IPS-NIHi7 (cell line): ENCODE measurements at regions not wholly inside any gene's neighbourhood (a gene's known extent, or its start where the extent isn't known, plus 50 kb on each side); places are given as distances from the start of the nearest gene placed in this dataset.
A peak's percentile ranks its signal among the peaks of the same experiment; 100 is the strongest.
"Not testable (repeated sequence)": the region's sequence is repeated elsewhere in the genome, so short reads cannot be mapped to it uniquely, and the experiment has no call there.

Source experiments
- DNase-seq: peaks from one replicate; pipeline ENCODE4 v3.0.0; 2012; ENCODE audit warnings: mixed read lengths; ENCODE audit errors: extremely low spot score

DNA sequence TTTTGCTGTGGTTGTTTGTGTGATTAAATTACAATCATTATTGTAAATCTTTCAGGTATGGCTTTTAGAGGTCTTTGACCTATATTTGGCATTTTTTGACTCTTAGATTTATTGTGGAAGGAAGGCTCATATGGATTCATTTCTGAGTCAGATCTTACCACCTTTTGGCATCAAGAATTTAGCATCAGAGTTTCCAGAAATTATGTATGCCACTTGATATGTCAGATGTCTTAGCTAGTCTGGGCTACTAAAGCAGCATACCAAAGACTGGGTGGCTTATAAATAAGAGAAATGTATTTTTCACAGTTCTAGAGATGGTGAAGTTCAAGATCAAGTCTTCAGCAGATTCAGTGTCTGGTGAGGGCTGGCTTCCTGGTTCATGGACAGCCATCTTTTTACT is 129.5 kb upstream of the PZP start:
- no peak for DNase-seq

DNA sequence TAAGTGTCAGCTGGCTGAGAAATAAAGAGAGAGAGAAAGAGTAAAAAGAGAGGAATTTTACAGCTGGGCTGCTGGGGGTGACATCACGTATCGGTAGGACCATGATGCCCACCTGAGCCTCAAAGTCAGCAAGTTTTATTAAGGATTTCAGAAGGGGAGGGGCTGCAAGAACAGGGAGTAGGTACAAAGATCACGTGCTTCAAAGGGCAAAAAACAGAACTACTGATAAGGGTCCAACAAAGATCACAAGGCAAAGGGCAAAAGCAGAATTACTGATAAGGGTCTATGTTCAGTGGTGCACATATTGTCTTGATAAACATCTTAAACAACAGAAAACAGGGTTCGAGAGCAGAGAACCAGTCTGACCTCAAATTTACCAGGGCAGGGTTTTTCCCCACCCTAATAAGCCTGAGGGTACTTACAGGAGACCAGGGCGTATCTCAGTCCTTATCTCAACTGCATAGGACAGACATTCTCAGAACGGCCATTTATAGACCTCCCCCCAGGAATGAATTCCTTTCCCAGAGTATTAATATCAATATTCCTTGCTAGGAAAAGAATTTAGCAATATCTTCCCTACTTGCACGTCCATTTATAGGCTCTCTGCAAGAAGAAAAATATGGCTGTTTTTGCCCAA is 128.3 kb upstream of the PZP start:
- not testable (repeated sequence) for DNase-seq

DNA sequence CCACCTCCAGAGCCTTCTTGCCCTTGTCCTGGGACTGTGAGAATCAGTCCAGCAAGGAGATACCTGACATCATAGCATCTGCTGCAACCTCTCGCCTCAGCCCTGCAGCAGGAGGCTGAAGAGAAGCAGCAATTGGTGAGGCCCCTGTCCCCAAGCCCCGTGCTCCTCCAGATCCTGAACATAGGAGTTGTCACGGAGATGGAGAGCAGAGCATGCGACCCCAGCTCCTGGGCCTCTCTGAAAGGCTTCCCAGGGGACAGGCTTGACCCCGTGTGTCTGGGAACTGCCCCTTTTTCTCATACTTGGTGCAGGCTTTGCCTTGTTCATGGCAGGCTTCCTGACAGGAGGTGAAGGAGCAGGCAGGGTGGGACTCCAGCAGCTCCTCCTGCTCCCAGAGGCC is 127.7 kb upstream of the PZP start:
- DNase-seq = no peak

DNA sequence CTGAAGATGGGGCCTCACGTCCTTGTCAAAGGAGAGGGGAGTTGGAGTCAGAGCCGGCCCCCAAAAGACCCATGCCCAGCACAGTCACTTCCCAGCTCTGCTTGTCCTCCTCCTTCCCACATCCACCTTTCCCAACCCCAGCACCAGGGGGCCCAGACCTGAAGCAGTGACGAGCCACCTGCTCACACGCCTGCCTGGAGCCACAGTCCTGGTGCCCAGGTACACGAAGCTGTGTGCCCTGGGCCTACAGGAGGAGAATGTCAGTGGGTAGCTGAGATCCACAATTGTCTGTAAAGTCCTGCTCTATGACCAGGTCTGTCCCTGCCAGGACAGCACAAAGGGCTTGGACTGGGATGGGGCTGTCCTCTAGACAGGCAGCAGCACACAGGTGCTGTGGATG is 126.8 kb upstream of the PZP start:
- DNase-seq = no peak

- DNase-seq = no peak
These were observed 126.0 kb upstream of the PZP start for GRCh38 chr12:9334041-9334692.

DNA sequence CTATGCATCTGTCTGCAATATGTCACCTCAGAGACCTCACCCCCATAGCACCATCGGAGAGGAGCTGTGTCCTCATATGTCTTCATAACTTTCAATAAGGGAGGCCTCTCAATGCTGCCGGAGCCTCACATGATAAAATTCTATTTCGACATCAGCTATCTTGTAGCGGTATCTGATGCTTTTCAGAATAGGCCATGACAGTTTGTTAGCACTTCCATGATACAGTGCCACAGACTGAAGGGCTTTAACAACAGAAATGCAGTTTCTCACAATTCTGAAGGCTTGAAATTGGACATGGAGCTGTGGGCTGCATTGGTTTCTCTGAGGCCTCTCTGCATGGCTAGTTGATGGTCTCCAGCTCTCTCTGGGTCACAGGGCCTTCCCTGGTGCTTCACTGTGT is 125.0 kb upstream of the PZP start:
- no peak for DNase-seq

GRCh38 chr12:9332564-9332963 is 124.4 kb upstream of the PZP start:
- no peak for DNase-seq

DNA sequence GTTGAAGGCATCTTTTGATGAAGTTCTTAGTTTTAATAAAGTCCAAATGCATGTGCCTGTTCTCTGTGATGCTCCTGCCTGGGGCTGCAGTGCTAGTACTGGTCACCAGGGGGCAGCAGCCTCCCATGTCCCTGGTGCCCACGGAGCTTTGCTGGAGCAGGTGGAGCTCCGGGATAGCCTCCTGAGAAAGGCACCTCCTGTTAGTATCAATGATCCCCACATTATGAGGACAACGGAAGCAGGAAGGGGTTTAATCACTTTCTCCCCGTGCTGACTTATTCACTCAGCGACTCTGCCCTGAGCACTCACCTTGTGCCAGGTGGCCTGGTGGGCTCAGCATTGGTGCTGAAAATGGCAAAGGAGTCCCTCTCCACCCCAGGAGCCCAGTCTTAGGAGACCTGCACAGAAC is 123.0 kb upstream of the PZP start:
- peak; percentile 85 for DNase-seq

GRCh38 chr12:9329019-9329418 is 120.8 kb upstream of the PZP start:
- DNase-seq = no peak

DNA sequence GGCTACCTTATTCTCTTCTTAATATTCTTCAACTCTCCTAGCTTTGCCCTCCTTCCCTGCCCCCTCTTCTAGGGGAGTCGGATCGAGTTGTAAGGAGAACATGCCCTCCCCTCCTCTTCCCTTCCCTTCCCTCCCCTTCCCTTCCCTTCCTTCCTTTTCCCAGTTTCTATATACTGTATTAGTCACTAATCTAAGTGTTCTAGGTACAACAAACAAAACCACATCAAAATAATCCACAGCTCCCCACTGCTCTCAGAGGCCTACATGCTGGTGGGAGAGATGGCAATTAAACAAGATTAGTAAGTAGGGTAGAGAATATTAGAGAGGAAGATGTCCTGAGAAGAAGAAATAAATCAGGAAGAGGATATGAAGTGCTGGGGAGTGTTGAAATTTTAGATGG is 119.9 kb upstream of the PZP start:
- no peak for DNase-seq

GRCh38 chr12:9327320-9327719 is 119.1 kb upstream of the PZP start:
- no peak for DNase-seq

- DNase-seq = not testable (repeated sequence)
These were observed 118.7 kb upstream of the PZP start for GRCh38 chr12:9326849-9327248.

GRCh38 chr12:9326085-9326484 is 117.9 kb upstream of the PZP start:
- no peak for DNase-seq

GRCh38 chr12:9325471-9325870 is 117.3 kb upstream of the PZP start:
- DNase-seq = no peak

GRCh38 chr12:9324782-9325181 is 116.6 kb upstream of the PZP start:
- DNase-seq = no peak

- DNase-seq = no peak
These were observed 115.0 kb upstream of the PZP start for GRCh38 chr12:9323144-9323681.

DNA sequence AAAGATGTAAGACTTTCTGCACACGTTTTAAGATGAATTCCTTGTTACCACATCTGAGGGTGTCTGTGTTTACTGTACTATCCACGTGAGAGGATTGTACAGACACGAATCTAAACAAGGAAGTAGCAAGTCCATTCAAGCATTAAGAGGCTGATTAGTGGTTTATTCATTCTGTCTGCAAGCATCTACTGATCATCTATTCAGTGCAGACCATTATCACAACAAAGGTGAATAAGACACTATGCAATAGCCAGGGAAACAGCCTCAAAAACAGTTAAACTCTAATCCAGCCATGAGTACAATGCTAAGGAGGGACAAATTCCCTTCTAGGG is 111.6 kb upstream of the PZP start:
- DNase-seq = no peak

DNA sequence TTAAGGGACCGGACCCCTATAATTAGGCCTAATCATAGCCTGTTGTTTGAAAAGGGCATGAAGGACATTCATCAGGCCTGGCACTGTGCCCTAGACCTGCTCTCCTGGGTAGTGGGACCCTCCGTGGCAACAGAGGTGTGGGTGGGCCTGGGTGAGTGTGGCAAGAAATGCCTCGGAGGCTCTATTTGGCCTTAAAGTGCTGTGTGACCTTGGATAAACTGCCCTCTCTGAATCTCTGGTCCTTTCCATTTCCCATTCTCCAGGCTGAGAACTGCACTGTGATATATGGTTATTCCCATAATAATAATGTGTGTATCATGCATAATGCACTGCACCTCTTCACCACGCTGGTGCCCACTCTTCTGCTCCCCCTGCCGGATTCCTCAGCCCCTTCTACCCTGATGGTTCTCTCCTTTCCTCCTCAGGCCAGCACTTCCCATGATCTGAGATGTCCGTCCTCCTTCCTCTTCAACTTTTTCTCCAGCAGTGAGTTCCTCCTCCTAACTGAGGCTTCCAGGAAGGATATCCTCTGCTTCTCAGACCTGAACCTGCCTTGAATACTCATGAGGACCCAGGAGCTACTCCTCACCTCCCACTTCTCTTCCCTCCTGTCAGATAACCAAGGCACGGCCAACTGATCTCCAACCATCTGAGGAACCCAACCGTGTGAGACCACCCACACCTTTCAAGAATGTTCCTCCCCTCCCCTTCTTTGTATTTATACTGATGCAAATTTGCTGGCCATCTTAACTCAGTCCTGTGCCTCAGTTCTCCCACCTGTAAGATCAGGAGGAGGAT is 111.0 kb upstream of the PZP start:
- no peak for DNase-seq

DNA sequence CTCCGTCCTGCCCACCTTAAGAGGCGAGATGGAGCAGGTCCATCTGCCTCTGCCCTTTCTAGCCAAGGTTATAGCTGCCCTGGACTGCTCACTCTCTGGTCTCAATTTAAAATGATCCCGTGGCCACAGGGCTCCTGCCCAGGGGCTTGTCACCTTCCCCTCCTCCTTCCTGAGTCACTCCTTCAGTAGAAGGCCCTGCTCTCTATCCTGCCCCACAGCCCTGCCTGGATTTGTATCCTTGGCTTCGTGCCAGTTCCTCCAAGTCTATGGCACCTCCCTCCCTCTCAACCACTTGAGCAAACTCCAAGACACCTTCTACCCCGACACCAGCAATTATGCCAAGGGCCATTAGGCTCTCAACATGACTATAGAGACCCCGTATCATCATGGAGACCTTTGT is 105.3 kb upstream of the PZP start:
- DNase-seq = not testable (repeated sequence)

DNA sequence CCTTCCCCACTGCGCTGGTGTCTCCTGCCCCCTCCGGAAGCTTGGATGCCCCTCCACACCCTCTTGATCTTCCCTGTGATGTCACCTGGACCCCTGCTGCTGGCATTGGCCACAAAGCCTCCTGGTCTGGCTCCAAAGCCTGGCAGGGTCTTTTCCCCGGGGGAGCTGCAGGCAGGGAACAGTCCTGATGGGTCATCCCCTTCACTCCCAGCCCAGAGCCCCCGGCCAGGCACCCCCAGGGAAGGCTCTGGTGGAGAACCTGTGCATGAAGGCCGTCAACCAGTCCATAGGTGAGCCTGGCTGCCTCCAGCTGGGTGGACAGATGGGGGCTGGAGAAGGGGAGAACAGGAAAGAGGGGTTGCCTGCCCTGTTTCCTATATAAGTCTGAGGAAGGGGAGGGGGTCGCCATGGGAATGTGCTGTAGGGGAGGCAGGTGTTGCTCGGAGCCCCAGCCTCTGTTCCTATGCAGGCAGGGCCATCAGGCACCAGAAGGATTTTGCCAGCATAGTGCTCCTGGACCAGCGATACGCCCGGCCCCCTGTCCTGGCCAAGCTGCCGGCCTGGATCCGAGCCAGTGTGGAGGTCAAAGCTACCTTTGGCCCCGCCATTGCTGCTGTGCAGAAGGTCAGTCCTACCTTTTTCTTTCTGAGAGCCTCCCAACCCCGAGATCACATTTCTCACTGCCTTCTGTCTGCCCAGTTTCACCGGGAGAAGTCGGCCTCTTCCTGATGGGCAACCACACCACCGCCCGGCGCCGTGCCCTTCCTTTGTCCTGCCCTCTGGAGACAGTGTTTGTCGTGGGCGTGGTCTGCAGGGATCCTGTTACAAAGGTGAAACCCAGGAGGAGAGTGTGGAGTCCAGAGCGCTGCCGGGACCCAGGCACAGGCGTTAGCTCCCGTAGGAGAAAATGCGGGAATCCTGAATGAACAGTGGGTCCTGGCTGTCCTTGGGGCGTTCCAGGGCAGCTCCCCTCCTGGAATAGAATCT is 104.5 kb upstream of the PZP start:
- not testable (repeated sequence) for DNase-seq

DNA sequence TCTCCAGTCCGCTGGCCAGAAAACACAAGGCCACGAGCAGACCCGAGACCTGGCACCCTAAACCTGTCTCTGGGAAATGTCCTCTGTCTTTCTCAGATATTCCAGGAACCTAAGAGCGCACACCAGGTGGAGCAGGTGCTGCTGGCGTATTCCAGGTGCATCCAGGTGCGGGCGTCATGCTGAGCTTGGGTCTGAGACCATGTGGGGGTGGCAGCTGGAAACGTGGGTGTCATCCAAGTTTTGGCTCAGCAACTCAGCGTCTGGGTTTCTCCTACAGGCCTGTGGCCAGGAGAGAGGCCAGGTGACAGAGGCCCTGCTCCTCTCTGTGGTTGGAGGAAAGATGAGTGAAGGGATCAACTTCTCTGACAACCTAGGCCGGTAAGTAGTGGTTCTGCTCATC is 103.3 kb upstream of the PZP start:
- DNase-seq = not testable (repeated sequence)

GRCh38 chr12:9310645-9311044 is 102.5 kb upstream of the PZP start:
- not testable (repeated sequence) for DNase-seq
